T-helper 1 cell treated with Interleukin-12 subunit alpha and Interleukin-12 subunit beta and Interleukin-4 antibody, amounts not matched to agents 30 ng/mL and 1 ng/mL, for 36 hours (primary cell): ENCODE measurements at regions not wholly inside any gene's neighbourhood (a gene's known extent, or its start where the extent isn't known, plus 50 kb on each side); places are given as distances from the start of the nearest gene placed in this dataset.

Experiments used
- intact Hi-C: fragments of 100-400 bp; cut with micrococcal nuclease; formaldehyde crosslinking; loops from one replicate; pipeline ENCODE4 v1.15.1; 2024

DNA sequence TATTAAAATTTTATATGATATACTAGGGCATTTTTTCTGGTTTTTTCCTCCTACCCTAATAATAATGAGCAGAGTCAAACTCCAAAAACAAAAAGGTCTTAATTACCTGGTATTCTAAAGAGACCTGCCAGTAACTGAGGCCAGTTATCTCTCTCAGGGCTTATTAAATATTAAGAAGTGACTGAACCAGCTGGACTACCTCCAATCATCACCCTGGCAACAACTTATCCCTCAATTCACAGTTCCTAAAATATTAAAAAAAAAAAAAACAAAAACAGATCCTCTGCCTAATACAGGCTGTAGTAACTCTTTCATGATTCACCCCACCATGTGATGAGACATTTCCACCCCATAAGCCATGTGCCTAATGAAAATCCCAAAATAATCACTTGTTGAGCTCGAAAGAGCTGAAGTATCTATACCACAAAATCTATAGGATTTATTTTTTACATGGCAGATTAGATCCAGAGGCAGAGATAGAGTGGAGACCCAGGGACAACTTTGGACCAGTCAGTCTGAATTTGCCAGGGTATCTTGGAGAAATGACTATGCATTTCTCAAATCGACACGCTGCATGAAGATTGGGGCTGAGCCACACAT lies 698.0 kb downstream of the FAT4 start:
- intact Hi-C loops, result no loop called here

DNA sequence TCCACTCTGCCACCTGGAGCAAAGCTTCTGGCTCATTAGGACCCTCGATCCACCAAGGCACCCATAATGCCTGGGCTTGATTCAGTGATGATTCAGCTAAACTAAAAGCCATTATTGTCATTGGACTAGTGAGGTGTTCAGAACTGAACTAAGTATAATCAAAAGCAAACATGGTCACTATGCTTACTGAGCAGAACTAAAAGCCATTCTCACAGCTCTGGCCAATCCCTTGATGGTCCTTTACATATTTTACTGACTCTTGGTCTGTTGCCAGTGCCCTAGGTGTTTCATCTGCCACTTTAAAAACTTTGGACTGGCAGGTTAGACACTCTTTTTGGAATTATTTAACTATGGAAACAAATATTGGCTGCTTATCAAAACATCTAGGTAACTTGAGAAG lies 703.5 kb downstream of the FAT4 start:
- intact Hi-C loops, result no loop called here

DNA sequence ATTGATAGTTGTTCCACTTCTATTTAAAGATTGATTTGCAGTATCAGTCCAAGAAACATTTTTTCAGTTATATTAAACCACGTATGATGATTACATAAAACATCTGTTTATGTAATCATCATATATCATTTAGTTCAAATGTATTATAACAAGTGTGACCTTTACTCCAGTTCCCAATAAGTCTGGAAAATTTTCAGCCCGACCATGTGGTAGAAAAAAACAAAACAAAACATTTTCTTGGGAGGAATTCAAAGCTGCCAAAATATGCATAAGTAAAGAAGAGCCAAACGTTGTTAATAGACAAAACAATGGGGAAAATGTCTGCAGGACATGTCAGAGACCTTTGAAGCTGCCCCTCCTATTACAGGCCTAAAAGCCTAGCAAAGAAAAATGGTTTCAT lies 709.1 kb downstream of the FAT4 start:
- intact Hi-C loops, result no loop called here

DNA sequence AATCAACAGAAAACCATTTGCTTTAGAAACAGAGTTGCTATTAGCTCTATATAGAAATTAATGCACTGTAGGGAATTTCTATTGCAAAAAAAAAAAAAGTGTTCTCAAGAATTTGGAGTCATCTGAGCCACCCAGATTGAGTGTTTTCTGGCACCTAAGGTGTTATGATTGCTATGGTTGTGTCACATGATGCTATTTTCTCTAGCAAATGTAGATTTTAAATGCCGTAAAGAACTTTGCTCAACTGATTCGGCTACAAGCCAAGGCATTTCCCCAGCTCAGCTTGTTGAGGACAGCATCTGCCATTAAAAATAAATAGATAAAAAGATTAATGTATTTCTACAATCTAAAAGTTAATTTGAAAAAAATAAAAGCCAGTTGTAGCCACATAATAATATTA lies 712.8 kb downstream of the FAT4 start:
- intact Hi-C loops, result no loop called here

DNA sequence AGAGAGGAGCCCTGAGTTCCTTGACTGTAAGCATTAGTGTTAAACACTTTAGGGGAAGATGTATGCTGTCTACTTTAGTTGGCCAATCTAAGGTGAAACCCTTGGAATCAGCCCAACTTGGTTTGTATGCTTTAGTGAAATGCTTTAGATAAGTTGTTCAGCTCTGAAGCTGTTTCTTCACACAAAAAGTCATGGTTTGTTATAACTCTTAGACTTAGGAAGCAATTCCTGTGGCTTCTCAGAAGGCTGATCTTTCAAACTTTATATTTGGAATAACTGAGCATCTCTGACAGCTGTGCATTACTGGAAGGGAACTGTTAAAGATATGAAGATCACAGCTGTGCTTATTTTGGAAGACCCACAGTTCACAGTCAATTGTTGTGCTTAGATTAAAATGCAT lies 714.1 kb downstream of the FAT4 start:
- intact Hi-C loops, result no loop called here

DNA sequence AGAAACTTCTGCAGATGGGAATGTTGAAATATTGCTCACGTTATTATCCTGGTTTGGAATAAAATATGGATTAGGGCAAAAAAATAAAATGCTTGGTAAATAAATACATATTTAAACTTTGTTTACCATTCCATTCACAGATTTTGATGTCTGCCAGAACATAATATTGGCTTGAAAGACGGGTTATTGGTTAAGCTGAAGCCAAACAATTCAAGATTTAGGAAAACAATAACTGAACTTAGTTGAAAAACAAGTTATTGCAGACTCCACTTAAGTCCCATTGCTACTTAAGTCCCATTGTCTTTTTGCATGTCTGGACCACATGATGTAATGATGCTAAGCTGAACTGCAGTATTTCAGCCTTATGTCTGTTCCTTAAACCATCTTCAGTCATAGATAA lies 722.5 kb downstream of the FAT4 start:
- intact Hi-C loops, result no loop called here

DNA sequence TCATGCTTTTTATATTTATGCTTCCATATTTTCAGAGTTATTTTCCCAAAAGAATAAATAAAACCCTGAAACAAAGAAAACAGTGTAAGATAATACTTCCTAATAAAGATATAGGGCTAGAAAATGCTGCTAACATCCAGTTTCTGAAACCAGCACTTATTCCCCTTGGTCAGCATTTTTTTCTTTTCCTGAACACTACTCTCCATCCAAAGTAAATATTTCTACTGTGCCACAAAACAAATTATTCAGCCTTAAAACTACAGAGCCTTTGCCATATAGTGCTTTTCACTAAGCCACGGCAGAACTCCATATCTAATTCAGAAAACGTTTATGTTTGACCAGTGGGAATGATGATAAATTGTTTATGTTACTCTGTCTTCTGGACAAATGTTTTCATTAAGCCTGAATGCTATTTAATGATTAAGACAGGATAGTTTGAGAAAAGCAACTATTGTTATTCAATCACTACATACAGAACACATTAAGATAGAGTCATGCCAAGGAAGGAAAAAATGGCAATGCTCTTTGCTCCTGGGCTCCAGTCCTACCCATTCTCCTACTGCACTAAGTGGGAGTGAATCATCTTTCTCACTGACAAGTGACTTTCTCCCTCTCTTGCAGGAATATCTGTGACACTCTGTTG lies 723.9 kb downstream of the FAT4 start:
- intact Hi-C loops, result no loop called here

DNA sequence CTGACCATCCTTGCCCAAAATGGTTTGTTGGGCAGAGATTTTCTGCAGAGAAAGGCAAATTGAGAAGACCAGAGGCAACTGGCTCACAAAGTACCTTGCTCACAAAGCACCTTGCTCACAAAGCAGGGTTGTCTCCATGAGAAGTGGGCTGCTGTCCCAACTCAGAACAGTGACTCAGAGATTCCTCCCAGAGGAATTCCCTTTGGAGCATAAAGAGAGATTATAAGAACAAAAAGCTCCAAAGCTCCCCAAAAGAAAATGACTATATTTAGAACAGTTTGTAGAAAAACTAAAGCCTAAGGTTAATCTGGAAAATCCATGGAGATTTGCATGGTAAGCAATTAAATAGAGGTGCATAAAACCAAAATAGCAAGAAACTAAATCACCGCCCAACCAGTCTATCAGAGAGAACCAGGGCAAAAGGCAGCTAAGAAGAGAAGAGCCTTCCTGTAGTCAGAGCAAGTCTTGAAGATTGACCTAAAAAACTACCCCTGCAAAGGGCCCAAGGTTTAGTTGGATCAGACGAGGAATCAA lies 731.4 kb downstream of the FAT4 start:
- intact Hi-C loops, result no loop called here

DNA sequence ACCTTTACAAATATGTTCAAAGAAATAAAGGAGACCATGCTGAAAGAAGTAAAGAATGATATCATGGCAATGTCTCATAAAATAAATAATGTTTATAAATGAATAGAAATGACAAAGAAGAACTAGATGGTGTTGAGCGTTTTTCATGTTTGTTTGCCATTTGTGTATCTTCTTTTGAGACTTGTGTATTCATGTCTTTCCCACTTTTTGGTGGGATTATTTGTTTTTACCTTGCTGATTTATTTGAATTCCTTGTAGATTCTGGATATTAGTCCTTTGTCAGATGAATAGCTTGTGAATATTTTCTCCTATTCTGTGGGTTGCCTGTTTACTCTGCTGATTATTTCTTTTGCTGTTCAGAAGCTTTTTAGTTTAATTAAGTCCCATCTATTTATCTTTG lies 732.4 kb downstream of the FAT4 start:
- intact Hi-C loops, result no loop called here

DNA sequence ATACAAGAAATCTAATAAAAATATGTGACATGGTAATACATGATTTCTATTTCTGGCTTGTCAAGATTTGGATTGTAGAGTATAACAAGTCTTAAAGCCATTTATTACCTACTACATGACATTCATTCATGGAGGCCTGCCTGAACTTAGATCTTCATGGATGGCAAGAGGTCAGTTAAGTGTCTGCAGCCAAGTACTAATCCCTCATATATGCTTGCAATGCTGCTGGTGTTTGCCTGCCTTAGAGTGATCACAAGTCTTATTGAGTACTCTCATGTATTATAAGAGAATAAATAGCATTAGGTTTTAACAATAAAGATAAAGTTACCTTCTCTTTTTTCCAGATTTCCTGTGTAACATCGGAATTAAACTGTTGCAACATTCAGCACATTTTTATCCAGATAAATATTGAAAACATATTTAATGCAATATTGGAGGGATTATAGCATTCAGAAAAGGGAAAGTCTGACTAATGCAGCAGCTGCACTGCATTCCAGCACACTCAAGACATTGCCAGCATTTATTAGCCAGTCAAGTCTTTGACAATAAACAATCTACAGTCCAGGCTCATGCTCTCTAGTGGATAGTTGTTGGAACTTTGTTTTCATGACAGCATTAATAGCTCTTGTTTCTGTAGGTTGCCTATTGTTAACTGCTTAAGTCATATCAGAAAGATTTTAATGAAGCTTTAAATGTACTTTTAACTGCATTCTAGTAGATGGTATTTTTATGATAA lies 737.1 kb downstream of the FAT4 start:
- intact Hi-C loops, result no loop called here

DNA sequence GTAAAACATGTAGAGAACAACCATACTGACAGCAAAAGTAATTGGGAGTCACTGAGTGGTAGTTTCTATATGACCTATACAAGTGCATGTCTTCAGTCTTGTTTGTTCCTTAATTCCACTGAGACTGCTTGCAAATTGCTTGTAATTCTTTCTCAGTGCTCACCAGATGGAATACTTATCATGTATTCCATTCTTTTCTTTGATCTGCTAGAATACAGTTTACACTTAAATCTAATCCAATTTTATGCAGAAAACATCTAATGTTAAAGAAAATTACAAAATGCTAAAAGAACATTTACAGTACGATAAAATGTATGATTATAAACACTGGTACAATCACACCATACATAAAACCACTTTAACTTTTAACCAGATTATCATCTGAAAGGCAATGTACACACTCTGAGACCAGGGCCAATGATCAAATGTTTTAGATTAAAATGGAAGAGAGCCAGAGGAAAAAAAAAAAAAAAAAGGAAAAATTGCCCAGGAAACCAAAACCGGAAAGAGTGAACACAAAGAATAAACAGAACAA lies 741.4 kb downstream of the FAT4 start:
- intact Hi-C loops, result no loop called here

DNA sequence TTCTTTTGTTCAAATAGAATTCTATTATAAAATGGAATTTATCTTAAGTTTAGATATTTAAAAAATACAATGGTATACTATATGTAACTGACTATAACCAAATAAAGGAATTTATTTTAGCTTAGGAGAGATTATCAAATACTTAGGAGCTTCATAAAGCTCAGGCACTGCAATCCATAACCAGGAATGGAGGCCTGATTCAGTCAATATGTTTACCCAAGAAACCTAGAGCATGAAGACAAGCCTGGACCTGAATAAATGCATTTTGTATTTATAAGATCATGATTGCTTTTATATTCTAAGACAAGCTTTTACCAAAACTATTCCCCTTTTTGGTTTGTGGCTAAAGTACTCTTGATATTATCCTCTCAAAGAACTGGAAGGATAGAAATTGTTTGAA lies 742.6 kb downstream of the FAT4 start:
- intact Hi-C loops, result no loop called here

DNA sequence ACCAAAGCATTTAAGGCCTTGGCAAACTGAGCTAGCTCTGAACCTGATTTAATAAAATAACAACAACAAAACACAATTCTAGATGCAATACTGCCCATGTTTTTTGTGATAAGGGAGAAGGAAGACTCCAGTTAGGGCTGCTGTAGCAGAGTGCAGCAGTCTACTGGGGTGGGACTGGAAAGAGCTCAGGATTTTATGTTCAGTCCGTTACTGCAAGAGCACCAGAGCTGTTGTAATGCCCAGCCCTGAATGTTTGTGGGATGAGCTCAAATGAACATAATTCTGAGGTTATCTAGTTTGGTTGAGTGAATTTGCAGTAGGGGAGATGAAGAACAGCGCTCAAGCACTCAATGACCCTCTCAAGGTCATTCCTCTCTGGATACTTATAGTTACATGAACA lies 743.8 kb downstream of the FAT4 start:
- intact Hi-C loops, result no loop called here

DNA sequence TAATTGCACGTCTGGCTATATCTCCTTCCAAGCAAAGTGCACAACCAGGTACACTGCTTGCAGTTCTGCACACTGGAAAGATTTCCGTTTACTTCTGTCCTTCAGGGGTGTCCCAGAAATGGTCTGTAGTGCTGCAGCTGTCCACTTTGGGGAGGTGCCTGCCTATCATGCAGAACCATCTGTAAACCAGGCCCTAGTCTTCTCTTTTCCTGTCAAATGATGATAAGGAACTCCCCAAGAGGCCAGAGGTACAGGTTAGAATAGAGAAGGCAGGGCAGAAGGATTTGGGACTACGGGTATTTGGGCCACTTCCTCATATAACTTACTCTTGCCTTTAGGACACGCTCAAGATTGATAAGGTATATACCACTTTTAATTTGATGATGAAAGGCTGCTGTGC lies 746.9 kb downstream of the FAT4 start:
- intact Hi-C loops, result no loop called here

DNA sequence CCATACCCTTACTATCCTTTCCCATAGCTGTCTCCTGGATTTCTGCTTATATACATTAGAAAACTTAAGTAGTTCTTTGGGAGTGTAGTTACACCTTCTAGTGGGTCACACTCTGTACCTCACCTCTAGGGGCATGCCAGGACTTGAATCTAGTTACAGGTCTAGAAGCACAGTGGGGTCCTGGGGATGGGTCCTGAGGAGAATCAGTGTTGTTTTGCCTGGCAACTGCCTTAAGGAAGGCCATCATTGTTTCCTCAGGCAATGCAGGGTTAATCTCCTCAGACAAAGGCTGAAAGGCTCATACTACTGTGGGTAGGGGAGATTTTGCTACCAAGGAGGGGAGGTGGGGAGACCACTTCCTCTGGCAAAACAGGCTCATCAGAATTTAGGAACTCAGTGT lies 750.3 kb downstream of the FAT4 start:
- intact Hi-C loops, result no loop called here

DNA sequence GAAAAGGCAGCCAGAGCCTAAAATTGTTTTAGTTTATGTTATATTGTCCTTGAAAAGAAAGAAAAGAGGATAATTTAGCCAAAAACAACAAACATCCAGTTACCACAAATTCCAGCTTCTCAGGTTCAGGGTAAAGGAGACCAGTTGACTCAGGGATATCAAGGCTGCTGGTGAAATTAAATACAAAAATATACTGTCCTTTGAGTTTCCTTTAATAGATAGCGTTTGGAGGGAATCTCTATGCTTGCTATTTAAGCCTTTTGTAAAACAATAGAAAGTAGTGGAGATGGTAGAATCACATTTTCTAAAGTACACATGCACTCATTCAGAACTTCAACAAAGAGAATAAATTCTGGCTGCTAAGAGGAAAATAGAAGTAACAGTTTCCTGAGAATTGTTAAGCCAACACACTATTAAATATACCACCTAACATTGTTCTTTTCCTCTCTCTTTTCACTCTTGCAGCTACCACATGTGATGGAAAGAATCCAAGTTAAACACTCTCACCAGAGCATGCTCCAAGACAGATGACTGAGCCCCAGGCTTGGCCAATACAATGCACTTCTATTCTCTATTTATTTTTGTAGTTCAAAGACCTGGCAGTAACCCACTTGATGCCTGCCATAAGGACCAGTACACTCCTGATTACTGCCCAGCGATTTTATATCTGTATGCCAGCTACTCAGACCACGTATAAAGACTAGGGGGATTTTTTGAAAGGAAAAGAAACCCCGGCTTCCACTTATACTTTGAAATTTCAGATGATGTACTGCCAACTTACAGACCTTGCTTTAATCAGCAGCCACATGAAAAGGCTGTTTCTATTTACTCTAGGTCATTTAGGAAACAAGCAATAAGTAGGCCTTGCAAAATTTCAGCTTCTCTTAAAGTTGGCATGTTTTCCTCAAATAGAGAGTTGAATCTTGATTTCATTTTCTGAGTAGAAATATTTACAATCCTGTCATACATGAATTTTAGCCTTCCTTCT lies 756.9 kb downstream of the FAT4 start:
- intact Hi-C loops, result no loop called here

DNA sequence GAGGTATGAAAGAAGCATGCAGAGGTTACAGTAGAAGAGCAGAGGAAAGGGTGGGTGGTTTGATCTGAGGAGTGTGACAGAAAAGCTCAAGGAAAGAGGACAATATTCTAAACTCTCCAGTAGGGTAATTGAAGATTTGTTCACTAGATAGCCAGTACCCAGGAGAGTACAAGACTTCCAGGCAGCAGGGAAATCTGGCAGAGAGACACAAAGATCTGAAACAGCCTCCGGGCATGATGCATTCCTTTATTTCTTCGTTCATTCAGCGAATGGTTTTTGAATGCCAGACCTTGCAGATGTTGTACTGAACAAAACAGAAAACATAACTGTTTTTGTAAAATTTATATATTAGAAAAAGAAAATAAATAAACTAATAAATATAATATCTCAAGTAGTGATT lies 766.6 kb downstream of the FAT4 start:
- intact Hi-C loops, result no loop called here

DNA sequence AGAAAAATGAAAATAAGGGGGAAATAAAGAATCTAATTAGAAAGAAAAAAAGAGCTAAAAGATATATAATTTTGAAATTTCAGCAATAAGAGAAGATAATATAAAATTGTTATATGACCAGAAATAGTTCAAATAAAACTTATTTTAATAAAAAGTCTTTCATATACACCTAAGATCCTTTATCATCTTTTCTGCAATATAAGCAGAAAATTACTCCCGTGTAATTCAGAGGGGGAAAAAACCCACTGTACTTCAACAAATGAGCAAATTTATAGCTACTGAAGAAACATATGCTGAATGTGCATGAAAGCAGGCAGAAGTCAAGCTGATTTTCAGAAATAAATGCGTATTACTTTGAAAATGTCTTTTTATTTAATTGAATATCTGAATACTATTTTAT lies 771.3 kb downstream of the FAT4 start:
- intact Hi-C loops, result no loop called here

DNA sequence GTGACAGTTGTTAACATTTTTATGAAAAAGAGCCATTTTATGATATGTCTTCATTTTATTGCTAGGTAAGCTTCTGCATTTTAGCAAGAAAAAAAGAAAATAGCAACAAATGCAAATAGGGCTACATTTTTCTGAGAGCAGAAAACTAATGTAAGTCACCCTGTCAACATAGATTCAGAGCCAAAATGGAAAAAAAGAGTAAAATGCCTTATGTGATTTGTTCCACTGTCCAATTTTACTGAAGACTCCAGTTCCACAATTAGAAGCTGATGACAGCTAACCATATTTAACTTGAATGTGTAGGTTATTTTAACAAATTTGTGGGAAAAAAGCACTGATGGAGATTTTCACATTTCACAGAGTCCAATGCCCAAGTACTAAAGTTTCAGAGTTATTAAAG lies 772.3 kb downstream of the FAT4 start:
- intact Hi-C loops, result no loop called here

DNA sequence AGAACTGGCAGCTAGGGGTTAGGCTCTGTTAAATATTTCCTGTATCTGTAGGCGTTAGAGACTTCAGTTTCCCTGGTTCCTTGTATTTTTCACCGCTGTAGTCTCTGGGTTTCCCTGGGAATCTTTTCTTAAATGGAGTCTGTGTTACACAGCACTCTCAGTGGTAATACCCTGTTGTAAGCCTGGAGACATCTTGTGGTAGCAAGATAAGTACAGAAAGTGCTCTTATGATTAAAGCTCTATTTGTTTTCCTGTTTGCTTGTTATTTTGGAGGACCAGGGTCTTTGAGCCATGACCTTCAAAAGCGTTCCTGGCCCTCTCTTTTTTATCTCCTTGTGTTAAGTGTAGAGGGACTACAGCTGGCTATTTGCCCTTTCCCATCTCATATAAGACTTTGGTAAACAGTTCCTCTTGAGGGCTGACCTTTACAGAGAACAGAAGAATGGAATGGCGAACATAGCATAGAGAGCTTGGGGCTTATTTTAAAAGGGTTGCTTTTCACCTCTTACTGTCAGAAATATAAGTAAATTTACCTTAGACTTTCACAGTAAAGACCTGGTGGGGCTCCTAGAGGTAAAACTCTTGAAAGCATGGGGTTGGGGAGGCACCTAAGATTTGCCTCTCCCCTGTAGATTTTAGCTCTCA lies 782.5 kb downstream of the FAT4 start:
- intact Hi-C loops, result no loop called here

DNA sequence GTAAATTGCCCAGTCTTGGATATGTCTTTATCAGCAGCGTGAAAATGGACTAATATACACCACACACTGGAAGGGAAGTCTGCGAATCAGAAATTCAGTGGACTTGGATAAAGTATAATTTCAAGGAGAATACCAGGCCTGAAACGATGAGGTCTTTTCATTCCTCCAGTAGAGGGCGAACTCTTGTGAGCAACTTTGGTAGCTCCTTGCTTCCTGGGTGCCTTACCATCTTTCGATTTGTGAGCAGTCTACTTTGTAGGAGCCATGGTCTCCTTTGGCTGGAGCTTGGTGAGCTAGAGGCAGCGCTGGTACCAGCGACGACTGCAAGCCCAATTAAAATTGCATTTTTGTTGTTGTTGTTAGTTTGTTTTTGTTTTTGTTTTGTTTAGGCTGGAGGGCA lies 791.9 kb downstream of the FAT4 start:
- intact Hi-C loops, result no loop called here
